ENCODE measurements at regions not wholly inside any gene's neighbourhood (a gene's known extent, or its start where the extent isn't known, plus 50 kb on each side); places are given as distances from the start of the nearest gene placed in this dataset.

GRCh38 chr5:89199306-89199705 lies 316.3 kb upstream of the MEF2C start:
- no peak for DNase-seq
- intact Hi-C loops (cut with DNase I) = no loop called here
- H3K27me3 ChIP-seq = no peaks in the 10 kb centered on the region
- H3K9me3 ChIP-seq = peaks cover 0 to 14% (median 0%) of the 10 kb centered on the region in 3 donors
- ATAC-seq = no peak
- H3K27ac ChIP-seq = no peak overlapping the region
- no peak overlapping the region for H3K4me3 ChIP-seq
- WGBS, 2 donors = 55 to 56% methylated on average over 2 of the region's 2 CpGs
- TF ChIP-seq CTCF (IDR thresholded peaks at IDR 0.05) (no peak), POLR2A (IDR thresholded peaks at IDR 0.05) (no peak)
- H3K4me1 ChIP-seq = no peaks in the 10 kb centered on the region
- H3K36me3 ChIP-seq (replicated peaks in 1 of 2; ENCODE audit: insufficient read depth in 1 of 2, low read depth in 2 of 2) = no peaks in the 10 kb centered on the region

- H3K27ac ChIP-seq = no peak overlapping the region
- H3K4me3 ChIP-seq = no peak overlapping the region
- H3K9me3 ChIP-seq = no peaks in the 10 kb centered on the region
- ATAC-seq (no peak), DNase-seq (no peak)
- WGBS, 2 donors = 76 to 78% methylated on average over 2 of the region's 2 CpGs
- H3K27me3 ChIP-seq = no peaks in the 10 kb centered on the region
- TF ChIP-seq POLR2A (IDR thresholded peaks at IDR 0.05) (no peak), CTCF (IDR thresholded peaks at IDR 0.05) (no peak)
- H3K4me1 ChIP-seq = no peaks in the 10 kb centered on the region
- intact Hi-C loops (cut with DNase I) = no loop called here
- H3K36me3 ChIP-seq (replicated peaks in 1 of 2; ENCODE audit: insufficient read depth in 1 of 2, low read depth in 2 of 2) = no peaks in the 10 kb centered on the region
Observed at GRCh38 chr5:89191374-89191773, 308.4 kb upstream of the MEF2C start.

GRCh38 chr5:89190515-89191265 lies 307.7 kb upstream of the MEF2C start:
- 62 to 66% methylated on average over 3 of the region's 3 CpGs for WGBS, 2 donors
- Histone ChIP-seq H3K27me3 (no peaks in the 10 kb centered on the region), H3K9me3 (no peaks in the 10 kb centered on the region), H3K4me3 (no peak overlapping the region), H3K36me3 (replicated peaks in 1 of 2; ENCODE audit: insufficient read depth in 1 of 2, low read depth in 2 of 2) (no peaks in the 10 kb centered on the region), H3K27ac (no peak overlapping the region), H3K4me1 (no peaks in the 10 kb centered on the region)
- no peak for DNase-seq
- no peak for ATAC-seq
- intact Hi-C loops (cut with DNase I) = no loop called here
- no peak for TF ChIP-seq POLR2A (IDR thresholded peaks at IDR 0.05)
- no peak for TF ChIP-seq CTCF (IDR thresholded peaks at IDR 0.05)

GRCh38 chr5:89187883-89188465 lies 305.0 kb upstream of the MEF2C start:
- H3K27me3 ChIP-seq = no peaks in the 10 kb centered on the region
- ATAC-seq = no peak
- H3K4me1 ChIP-seq = no peaks in the 10 kb centered on the region
- H3K36me3 ChIP-seq (replicated peaks in 1 of 2; ENCODE audit: insufficient read depth in 1 of 2, low read depth in 2 of 2) = no peaks in the 10 kb centered on the region
- 92 to 93% methylated on average over 1 of the region's 1 CpG for WGBS, 2 donors
- H3K4me3 ChIP-seq = no peak overlapping the region
- no peak overlapping the region for H3K27ac ChIP-seq
- intact Hi-C loops (cut with DNase I) = no loop called here
- no peaks in the 10 kb centered on the region for H3K9me3 ChIP-seq
- no peak for DNase-seq
- TF ChIP-seq CTCF (IDR thresholded peaks at IDR 0.05) = no peak
- TF ChIP-seq POLR2A (IDR thresholded peaks at IDR 0.05) = no peak

GRCh38 chr5:89187268-89187667 lies 304.3 kb upstream of the MEF2C start:
- Histone ChIP-seq H3K27ac (no peak overlapping the region), H3K4me3 (no peak overlapping the region), H3K27me3 (no peaks in the 10 kb centered on the region), H3K4me1 (no peaks in the 10 kb centered on the region), H3K36me3 (replicated peaks in 1 of 2; ENCODE audit: insufficient read depth in 1 of 2, low read depth in 2 of 2) (no peaks in the 10 kb centered on the region), H3K9me3 (no peaks in the 10 kb centered on the region)
- no peak for TF ChIP-seq POLR2A (IDR thresholded peaks at IDR 0.05)
- no peak for TF ChIP-seq CTCF (IDR thresholded peaks at IDR 0.05)
- intact Hi-C loops (cut with DNase I) = no loop called here
- DNase-seq (no peak), ATAC-seq (no peak)
